Right ventricle myocardium superior (tissue), 1 donor: ENCODE measurements at regions not wholly inside any gene's neighbourhood (a gene's known extent, or its start where the extent isn't known, plus 50 kb on each side); places are given as distances from the start of the nearest gene placed in this dataset.

Experiments
- ATAC-seq: fragments of 200-7000 bp; cut with Tn5 transposase; one replicate; pipeline ENCODE4 v1.9.1; 2020; ENCODE audit warnings: mild to moderate bottlenecking; ENCODE audit not compliant: poor library complexity
- DNase-seq: peaks from one replicate; pipeline ENCODE4 v3.0.0-alpha.2; 2020
- intact Hi-C: fragments of 100-400 bp; cut with DNase I; formaldehyde crosslinking; loops from one replicate; pipeline ENCODE4 v1.11.2; 2022
- donor health status: DM: no; HTN: yes; CAD: no; lungs with severe emphysema.

DNA sequence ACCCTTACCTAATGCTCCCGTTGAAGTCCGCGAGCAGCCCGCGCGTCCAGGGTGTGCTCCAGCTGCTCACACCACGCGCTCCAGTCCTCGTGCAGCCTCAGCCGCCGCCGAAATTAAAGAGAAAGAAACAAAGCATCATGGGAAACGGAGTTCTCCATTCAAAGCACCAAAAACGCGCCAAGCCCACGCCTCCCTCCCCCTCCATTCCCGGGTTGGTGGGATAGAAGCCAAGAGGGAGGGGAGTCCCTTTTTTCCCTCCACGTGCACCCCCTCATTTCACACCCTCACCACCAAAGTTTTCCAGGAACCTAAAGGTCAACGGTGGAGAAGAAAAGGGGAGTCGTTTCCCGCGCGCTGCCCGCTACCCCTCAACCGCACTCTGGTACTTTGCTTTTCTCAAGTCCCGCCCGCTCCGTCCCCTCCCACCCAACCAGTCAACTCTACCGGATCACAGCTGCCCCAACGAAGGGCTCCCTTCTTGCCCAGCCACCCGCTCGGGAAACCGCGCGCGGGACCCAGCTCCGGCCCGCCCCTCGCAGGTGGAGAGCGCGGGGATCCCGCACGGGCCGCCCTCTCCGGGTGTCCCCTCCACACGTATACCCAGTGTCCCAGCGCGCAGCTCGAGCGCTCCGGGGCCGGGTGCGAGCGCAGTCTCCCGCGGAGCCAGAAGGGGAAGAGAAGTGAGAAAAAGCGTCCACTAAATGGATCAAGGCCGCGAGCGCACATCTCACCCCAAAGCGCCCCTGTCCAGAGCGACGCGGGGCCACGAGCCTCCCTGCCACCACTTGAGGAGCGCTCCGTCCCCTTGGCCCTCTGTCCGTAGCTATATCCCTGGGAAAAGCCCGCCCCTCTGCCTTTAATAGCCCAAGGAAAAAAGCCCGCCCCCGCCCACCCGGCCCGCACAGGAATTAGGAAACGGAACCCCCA, 65.1 kb upstream of the CCDC160 start:
- ATAC-seq: peak; percentile 83
- intact Hi-C loops: no loop called here

DNA sequence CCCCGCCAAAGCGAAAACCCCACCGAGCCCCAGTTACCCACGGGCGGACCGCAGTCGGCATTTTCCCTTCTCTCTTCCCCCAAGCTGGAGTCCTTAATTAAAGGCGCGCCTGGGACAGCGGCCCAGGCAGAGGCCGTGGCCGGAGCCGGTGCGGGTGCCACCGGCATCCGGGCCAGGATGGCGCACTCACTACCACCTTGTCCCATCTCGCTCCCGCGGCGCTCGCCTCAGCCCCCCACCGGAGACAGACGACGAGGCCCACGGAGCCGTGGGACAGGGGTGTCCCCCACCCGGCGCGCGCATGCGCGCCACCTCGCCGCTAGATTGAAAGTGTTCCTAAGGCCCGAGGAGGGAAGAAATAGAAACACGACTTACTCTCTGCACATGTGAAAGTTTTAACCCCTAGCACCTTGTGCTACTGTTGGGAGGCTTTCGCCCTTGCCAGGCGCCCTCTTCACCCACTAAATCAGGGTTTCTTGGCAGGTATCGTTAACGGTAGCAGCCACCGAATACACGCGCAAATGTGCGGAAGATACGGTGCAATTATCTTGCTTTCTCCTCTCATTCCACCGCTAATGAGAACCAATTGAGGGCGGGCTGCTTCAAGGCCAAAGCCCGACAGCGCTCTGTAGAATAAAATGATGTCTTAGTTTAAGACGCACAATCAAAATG, 64.3 kb upstream of the CCDC160 start:
- peak; percentile 47 for DNase-seq
- peak; percentile 80 for ATAC-seq
- intact Hi-C loops: no loop called here

More for the DNA sequence above, 65.1 kb upstream of the CCDC160 start:
- DNase-seq: peak; percentile 50

DNA sequence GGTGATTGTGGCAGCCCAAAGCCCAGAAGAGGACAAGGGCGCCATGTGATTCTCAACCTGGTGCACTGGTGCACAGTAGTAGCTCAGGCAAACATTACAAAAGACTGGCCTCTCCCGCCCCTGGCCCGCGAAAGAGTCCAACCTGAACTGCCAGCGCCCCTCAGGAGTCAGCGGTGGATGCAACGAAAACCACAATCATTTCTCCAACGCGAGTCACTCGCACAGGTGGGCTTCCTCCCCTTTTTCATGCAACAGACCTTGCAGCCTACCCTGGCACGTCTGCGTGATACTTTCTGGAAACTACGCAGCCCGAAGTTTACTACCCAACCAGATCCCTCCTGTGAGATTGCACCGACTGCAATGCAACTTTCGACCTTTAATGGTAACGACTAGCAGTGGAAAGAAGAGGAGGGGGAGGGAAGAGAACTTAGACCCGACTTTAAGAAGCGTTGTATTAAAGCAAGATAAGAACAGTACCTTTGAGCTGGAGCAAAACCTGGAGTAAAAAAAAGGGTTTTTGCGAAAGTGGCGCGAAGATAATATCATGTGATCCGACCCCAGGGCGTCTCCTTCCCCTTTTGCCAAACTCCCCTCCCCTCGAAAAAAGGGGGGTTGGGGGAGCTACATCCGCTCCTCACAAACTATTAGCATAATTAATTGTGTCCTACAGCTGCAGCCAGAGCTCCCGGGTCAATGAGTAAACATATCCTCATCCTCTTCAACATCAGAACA, 63.3 kb upstream of the CCDC160 start:
- intact Hi-C loops: no loop called here
- DNase-seq (no peak), ATAC-seq (no peak)

DNA sequence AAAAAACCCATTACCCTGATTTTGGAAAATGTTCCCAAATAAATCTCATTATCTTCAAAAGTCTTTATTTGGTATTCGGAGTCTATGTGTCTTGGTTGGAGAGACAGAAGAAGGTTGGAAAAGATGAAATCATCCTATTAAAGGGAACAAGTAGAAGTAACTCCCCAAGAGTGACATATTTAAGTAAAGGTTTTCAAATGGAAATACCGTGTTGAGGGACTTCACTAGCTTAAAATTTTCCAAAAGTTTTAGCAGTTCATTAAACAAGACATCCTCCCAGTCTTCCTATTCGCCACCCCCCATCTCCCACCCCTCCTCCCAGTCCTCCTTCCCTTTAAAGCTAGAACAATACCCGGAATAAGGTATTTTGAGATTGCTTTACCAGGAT, 62.7 kb upstream of the CCDC160 start:
- DNase-seq (no peak), ATAC-seq (no peak)
- intact Hi-C loops: no loop called here

DNA sequence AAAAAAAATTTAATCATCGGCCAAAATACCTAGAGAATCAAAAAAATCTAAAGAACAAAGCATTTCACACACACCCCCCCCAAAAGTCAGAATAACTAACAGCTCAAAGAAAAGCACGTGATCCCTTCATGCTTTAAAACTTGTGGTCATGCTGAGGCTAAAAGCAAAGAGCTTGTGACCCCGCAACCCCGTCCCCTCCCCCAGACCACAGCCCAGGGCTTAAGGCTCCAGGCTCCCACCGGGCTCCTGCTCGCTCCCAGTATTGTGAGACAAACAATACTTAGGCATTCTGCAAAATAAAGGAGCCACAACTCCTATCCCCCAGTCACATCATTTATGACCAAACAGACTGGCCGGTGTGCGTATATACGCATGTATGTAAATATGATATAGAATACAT, 62.1 kb upstream of the CCDC160 start:
- DNase-seq (no peak), ATAC-seq (no peak)
- intact Hi-C loops: no loop called here

DNA sequence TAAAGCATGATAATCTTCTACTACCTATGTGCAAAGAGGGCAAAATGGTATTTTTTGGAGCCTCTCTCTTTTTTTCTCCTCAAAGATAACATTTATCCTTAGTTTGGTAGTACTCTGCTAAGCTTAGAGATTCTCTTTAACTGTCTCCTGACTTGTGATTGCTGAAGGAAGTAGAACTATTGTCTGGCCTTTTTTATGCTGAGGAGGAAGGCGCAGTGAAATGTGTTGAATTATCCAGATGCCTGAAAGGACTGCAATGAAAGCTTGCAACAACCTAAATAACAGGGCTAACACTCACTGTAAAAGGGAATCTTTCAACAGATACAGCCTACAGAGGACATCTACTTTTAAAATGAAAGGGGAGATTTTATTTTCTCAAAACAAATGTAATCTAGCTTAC, 59.5 kb upstream of the CCDC160 start:
- intact Hi-C loops: no loop called here
- DNase-seq: no peak
- no peak for ATAC-seq

DNA sequence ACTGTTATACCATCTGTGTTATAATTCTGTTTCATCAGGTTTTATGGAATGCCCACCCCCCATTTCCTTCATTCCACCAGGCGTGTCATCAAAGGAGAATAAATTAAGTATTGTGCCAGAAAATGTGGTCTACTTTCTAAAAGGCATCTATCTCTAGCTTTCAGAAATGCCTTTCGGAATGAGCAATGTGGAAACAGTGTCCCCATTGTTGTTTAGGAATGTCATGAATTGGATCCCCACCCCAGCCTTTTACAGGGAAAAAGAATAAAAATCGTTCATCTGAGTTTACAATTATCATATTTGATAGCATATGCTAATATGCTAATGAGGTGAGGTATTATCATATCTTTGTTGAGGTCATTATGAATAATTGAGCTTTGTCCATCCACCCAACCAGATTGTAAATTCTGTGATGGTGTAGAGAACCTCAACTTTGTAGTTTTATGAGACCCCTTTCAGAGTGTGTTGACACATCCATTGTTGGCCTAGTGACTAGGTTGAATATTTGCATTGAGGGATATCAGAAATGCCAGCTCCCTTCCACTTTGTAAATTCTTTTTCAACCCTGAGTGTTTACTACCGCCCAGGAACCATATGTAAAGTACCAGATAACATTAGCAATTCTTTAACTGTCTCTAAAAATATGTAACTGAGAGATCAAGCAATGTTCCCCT, 56.2 kb upstream of the CCDC160 start:
- intact Hi-C loops: no loop called here
- no peak for ATAC-seq
- DNase-seq: no peak

DNA sequence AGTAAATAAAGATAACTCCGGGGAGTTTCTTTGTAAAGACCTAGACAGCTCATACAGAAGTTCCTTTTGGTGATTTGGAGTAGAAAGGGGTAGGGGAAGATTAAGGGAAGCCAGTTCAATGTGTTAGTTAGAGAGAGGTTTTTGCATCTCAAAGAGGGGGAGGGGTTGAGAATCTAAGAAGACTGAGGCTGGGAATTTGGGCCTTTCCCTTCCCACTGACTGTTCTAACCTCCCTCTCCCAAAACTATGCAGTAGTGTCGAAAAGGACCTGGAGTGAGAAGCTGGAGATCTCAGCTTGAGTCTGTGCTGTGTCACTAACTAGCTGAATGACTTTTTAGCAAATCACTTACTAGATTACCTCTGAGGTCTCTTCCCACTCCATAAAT, 55.7 kb upstream of the CCDC160 start:
- DNase-seq (no peak), ATAC-seq (no peak)
- intact Hi-C loops: no loop called here

DNA sequence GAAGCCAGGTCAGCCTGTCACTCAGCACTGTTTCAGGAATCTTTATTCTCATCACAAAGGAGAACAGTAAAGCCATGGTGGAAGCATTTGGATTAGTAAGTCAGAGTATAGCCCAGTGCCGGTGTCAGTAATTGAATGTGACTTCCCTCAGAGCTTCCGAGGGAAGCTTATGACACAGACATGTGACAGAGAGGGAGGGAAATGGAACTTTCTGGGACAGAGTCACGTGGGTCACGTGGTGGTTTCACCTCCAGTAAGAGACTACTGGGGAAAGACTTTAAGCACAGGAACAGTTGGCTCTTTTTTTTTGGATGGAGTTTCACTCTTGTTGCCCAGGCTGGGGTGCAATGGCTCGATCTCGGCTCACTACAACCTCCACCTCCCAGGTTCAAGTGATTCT, 53.3 kb upstream of the CCDC160 start:
- ATAC-seq (no peak), DNase-seq (no peak)
- intact Hi-C loops: no loop called here

DNA sequence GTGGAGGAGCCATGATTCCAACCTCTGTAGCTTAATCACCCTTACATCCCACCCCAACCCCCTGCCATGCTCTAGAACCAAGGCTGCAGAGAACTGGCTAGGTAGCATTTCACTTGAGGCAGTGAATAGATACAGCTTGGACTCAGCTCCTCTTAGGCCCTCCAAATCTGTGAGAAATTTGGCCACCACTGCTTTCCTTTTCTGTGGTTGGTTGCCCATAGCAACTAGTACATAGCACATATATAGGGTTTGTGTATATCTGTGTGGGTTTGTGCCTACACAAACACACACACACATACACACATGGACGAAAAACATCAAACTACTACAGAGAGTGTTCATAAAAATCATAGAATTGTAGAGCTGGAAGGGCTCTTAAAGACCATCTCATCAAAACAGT, 52.0 kb upstream of the CCDC160 start:
- DNase-seq: no peak
- intact Hi-C loops: no loop called here
- ATAC-seq: no peak

DNA sequence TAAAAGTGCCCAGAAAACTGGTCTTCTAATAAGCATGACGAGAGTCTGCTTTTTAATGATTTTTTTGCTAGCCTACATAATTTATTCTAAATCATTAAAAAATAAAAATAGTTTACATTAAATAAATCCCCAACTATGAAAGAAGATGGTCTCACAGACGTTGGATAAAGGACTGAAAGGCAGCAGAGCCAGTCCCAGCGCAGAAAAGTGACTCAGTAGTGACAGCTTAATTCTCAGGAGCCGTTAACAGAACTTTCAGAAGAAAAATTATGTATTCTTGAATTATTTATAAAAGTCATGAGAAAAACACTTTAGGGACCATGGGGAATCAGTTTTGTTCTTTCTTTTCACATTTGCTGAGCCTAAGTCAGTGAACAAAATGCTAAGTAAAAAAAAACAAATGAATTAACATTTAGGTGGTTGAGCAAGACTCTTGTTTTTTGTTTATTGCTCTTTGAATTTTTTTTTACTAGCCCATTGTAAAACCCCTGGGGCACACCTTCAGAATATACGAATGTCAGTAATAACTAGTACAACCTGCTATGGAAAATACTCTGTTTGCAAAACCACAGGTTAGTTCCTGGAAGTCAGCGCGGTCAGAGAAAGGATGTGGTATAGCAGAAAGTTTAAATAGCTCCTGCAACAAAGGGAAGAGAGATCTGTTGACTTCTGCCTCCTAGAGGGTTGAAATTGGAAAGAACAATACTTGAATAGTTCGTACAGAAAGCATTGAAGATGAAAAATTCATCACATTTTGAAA, 50.4 kb upstream of the CCDC160 start:
- ATAC-seq (no peak), DNase-seq (no peak)
- intact Hi-C loops: no loop called here
